ENCODE measurements at regions not wholly inside any gene's neighbourhood (a gene's known extent, or its start where the extent isn't known, plus 50 kb on each side); places are given as distances from the start of the nearest gene placed in this dataset.

GRCh38 chr10:120121768-120122167 lies 229.2 kb downstream of the SEC23IP start (continued):
- TF ChIP-seq ZNF512 (CRISPR knock-in tag; IDR thresholded peaks at IDR 0.05; ENCODE audit: borderline replicate concordance) (no peak), IRF2 (CRISPR knock-in tag; IDR thresholded peaks at IDR 0.05; ENCODE audit: borderline replicate concordance, low read depth) (no peak), EMX1 (CRISPR knock-in tag; IDR thresholded peaks at IDR 0.05) (no peak), ZNF416 (CRISPR knock-in tag; IDR thresholded peaks at IDR 0.05) (no peak), GABPB1 (CRISPR knock-in tag; IDR thresholded peaks at IDR 0.05) (no peak), ZNF671 (CRISPR knock-in tag; IDR thresholded peaks at IDR 0.05) (no peak)

GRCh38 chr10:120131183-120131582 lies 238.7 kb downstream of the SEC23IP start:
- H3K36me3 Mint-ChIP-seq: no peaks in the 10 kb centered on the region; the same call in 1 of the 2 replicates
- ChIA-PET POLR2A (interaction anchor here (0.8 kb wide), 1 partner anchor 120 kb away, joined by 3 read pairs; no protein-coding TSS in a partner anchor), CTCF (no interaction called here)
- ATAC-seq (peak; percentile 60), DNase-seq (ENCODE audit: low spot score) (peak; percentile 83)
- no peak overlapping the region for H3K4me3 Mint-ChIP-seq
- H3K27me3 Mint-ChIP-seq (ENCODE audit: low read depth): no peaks in the 10 kb centered on the region
- H3K9me3 Mint-ChIP-seq: peaks cover 6% of the 10 kb centered on the region
- no peak overlapping the region; the same call in 1 of the 2 replicates for H3K27ac Mint-ChIP-seq
- peaks cover 31% of the 10 kb centered on the region for H3K4me1 Mint-ChIP-seq
- TF ChIP-seq ZNF423 (CRISPR knock-in tag; IDR thresholded peaks at IDR 0.05): no peak
- no peak for TF ChIP-seq GRHL2 (CRISPR knock-in tag; IDR thresholded peaks at IDR 0.05; ENCODE audit: insufficient replicate concordance, severe bottlenecking)
- TF ChIP-seq ARID4B (CRISPR knock-in tag; IDR thresholded peaks at IDR 0.05; ENCODE audit: borderline replicate concordance): 0 out of 2 replicates have a peak, but pooled peaks have one; percentile 62
- TF ChIP-seq ATF1 (CRISPR knock-in tag; IDR thresholded peaks at IDR 0.05): no peak
- TF ChIP-seq ETV6 (CRISPR knock-in tag; IDR thresholded peaks at IDR 0.05): peak; percentile 72; the same call in 1 of the 2 replicates
- no peak for TF ChIP-seq JAZF1 (CRISPR knock-in tag; IDR thresholded peaks at IDR 0.05)
- TF ChIP-seq CREM (CRISPR knock-in tag; IDR thresholded peaks at IDR 0.05): 0 out of 2 replicates have a peak, but pooled peaks have one; percentile 18
- peak; percentile 53; the same call in 1 of the 2 replicates for TF ChIP-seq ZNF396 (CRISPR knock-in tag; IDR thresholded peaks at IDR 0.05; ENCODE audit: borderline replicate concordance)
- TF ChIP-seq TCF7 (CRISPR knock-in tag; IDR thresholded peaks at IDR 0.05; ENCODE audit: low read depth): no peak
- TF ChIP-seq, protein P1, sequence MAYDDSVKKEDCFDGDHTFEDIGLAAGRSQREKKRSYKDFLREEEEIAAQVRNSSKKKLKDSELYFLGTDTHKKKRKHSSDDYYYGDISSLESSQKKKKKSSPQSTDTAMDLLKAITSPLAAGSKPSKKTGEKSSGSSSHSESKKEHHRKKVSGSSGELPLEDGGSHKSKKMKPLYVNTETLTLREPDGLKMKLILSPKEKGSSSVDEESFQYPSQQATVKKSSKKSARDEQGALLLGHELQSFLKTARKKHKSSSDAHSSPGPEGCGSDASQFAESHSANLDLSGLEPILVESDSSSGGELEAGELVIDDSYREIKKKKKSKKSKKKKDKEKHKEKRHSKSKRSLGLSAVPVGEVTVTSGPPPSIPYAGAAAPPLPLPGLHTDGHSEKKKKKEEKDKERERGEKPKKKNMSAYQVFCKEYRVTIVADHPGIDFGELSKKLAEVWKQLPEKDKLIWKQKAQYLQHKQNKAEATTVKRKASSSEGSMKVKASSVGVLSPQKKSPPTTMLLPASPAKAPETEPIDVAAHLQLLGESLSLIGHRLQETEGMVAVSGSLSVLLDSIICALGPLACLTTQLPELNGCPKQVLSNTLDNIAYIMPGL (CRISPR knock-in tag; IDR thresholded peaks at IDR 0.05): no peak
- TF ChIP-seq PRDM15 (CRISPR knock-in tag; IDR thresholded peaks at IDR 0.05): no peak
- peak; percentile 67; the same call in 1 of the 2 replicates for TF ChIP-seq TEAD1 (CRISPR knock-in tag; IDR thresholded peaks at IDR 0.05)
- TF ChIP-seq JUN (CRISPR knock-in tag; IDR thresholded peaks at IDR 0.05): 0 out of 2 replicates have a peak, but pooled peaks have one; percentile 21
- peak; percentile 73; the same call in 1 of the 2 replicates for TF ChIP-seq NFE2L1 (CRISPR knock-in tag; IDR thresholded peaks at IDR 0.05)
- no peak for TF ChIP-seq ESRRA (CRISPR knock-in tag; IDR thresholded peaks at IDR 0.05; ENCODE audit: borderline replicate concordance)
- TF ChIP-seq SMAD4 (CRISPR knock-in tag; IDR thresholded peaks at IDR 0.05): peak; percentile 72; the same call in 1 of the 2 replicates
- TF ChIP-seq, protein P2, sequence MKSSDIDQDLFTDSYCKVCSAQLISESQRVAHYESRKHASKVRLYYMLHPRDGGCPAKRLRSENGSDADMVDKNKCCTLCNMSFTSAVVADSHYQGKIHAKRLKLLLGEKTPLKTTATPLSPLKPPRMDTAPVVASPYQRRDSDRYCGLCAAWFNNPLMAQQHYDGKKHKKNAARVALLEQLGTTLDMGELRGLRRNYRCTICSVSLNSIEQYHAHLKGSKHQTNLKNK (CRISPR knock-in tag; IDR thresholded peaks at IDR 0.05): no peak
